ENCODE measurements at regions not wholly inside any gene's neighbourhood (a gene's known extent, or its start where the extent isn't known, plus 50 kb on each side); places are given as distances from the start of the nearest gene placed in this dataset.

- FAIRE-seq (no peak), DNase-seq (ENCODE audit: low read depth, low spot score) (no peak)
- no peak for TF ChIP-seq MYC (IDR thresholded peaks at IDR 0.05; ENCODE audit: low read depth, low read length)
- TF ChIP-seq MAX (IDR thresholded peaks at IDR 0.05; ENCODE audit: insufficient read depth, insufficient read length) = no peak
- no peak for TF ChIP-seq GATA2 (IDR thresholded peaks at IDR 0.05; ENCODE audit: insufficient read depth, insufficient read length, low read depth, low read length)
- no peak for TF ChIP-seq FOS (IDR thresholded peaks at IDR 0.05; ENCODE audit: borderline replicate concordance, insufficient read depth, low read length)
- no peak overlapping the region for H3K4me3 ChIP-seq (replicated peaks in 1 of 3; ENCODE audit: insufficient read depth in 1 of 3, low read depth in 1 of 3, low read length in 3 of 3)
- H3K9ac ChIP-seq (replicated peaks; ENCODE audit: extremely low read depth, insufficient read depth, low read length) = no peak overlapping the region
- ChIA-PET POLR2A (no interaction called here), CTCF (interaction anchor here (1.1 kb wide), 1 partner anchor 12 kb away, joined by 4 read pairs; no protein-coding TSS in a partner anchor)
- peaks cover 15% of the 10 kb centered on the region for H3K4me1 ChIP-seq (ENCODE audit: control insufficient read depth, extremely low read depth, insufficient read depth, low read length)
- H3K9me1 ChIP-seq (replicated peaks; ENCODE audit: control insufficient read depth, extremely low read depth, insufficient read depth, low read length) = no peaks in the 10 kb centered on the region
- no peak overlapping the region for H2AFZ ChIP-seq (ENCODE audit: low read depth, low read length)
- intact Hi-C loops (cut with micrococcal nuclease) (no loop called here), dilution Hi-C loops (cut with MboI; ENCODE audit: extremely low pct_ligation_motif_present, low sequenced_read_pairs) (no loop called here)
- no peaks in the 10 kb centered on the region for H3K27me3 ChIP-seq (ENCODE audit: control insufficient read depth in 2 of 2, insufficient read depth in 2 of 2, low read length in 2 of 2)
- no peak overlapping the region for H3K4me2 ChIP-seq (ENCODE audit: insufficient read depth, low read length)
- no peaks in the 10 kb centered on the region for H4K20me1 ChIP-seq (replicated peaks; ENCODE audit: control insufficient read depth, extremely low read depth, insufficient read depth, low read length)
- H3K27ac ChIP-seq (ENCODE audit: insufficient read depth, low read depth, low read length) = no peak overlapping the region
- no peaks in the 10 kb centered on the region for H3K9me3 ChIP-seq (replicated peaks; ENCODE audit: control insufficient read depth, insufficient read depth, low read length)
- no peaks in the 10 kb centered on the region for H3K79me2 ChIP-seq (ENCODE audit: control insufficient read depth, insufficient read depth, low read length)
- no TSS peak for BruUV-seq (replicated peaks)
- H3K36me3 ChIP-seq (ENCODE audit: control insufficient read depth in 2 of 2, extremely low read depth in 1 of 2, insufficient read depth in 2 of 2, low read length in 2 of 2) = no peaks in the 10 kb centered on the region
Measured at GRCh38 chr5:142530904-142531303, 155.0 kb downstream of the FGF1 start.

DNA sequence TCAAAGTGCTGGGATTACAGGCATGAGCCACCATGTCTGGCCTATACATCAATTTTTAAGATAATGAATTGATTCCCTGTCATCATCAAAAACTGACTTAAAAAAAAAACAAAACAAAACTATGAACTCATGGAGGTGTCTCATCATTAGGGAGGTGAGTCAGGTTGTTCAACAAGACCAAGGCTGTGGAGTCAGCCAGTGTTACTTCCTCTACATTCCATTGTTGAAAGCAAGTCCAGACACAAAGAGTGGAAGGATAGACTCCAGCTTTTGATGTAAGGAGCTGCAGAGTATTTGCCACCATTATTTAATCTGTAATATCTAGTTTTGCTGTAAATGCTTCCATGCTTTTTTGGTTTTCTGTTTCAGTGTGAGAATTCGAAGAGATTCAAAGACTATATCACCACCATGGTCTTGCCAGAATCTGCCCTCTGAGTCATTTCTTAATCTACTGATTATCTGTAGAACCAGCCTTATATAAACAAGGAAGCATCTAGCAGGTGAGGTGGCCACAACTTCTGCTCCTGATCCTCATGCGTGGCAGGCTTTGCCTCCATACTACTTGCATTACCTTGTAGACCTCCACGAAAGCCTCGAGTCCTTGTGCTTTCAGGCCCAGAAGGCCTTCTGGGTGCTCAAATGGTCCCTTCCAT is 156.1 kb downstream of the FGF1 start:
- Histone ChIP-seq H3K9me1 (replicated peaks; ENCODE audit: control insufficient read depth, extremely low read depth, insufficient read depth, low read length) (no peaks in the 10 kb centered on the region), H3K27ac (ENCODE audit: insufficient read depth, low read depth, low read length) (peak overlapping the region; percentile 69), H3K4me1 (ENCODE audit: control insufficient read depth, extremely low read depth, insufficient read depth, low read length) (peaks cover 15% of the 10 kb centered on the region), H3K4me2 (ENCODE audit: insufficient read depth, low read length) (peak overlapping the region; percentile 5), H3K9me3 (replicated peaks; ENCODE audit: control insufficient read depth, insufficient read depth, low read length) (no peaks in the 10 kb centered on the region), H2AFZ (ENCODE audit: low read depth, low read length) (no peak overlapping the region), H3K4me3 (replicated peaks in 1 of 3; ENCODE audit: insufficient read depth in 1 of 3, low read depth in 1 of 3, low read length in 3 of 3) (no peak overlapping the region), H3K27me3 (ENCODE audit: control insufficient read depth in 2 of 2, insufficient read depth in 2 of 2, low read length in 2 of 2) (no peaks in the 10 kb centered on the region), H4K20me1 (replicated peaks; ENCODE audit: control insufficient read depth, extremely low read depth, insufficient read depth, low read length) (no peaks in the 10 kb centered on the region), H3K36me3 (ENCODE audit: control insufficient read depth in 2 of 2, extremely low read depth in 1 of 2, insufficient read depth in 2 of 2, low read length in 2 of 2) (no peaks in the 10 kb centered on the region), H3K9ac (replicated peaks; ENCODE audit: extremely low read depth, insufficient read depth, low read length) (peak overlapping the region; percentile 25), H3K79me2 (ENCODE audit: control insufficient read depth, insufficient read depth, low read length) (no peaks in the 10 kb centered on the region)
- dilution Hi-C loops (cut with MboI; ENCODE audit: extremely low pct_ligation_motif_present, low sequenced_read_pairs) = no loop called here
- TSS peak; percentile 86 for BruUV-seq (replicated peaks)
- CTCF ChIA-PET = interaction anchor here (1.6 kb wide), 1 partner anchor 15 kb away, joined by 4 read pairs; no protein-coding TSS in a partner anchor
- POLR2A ChIA-PET = no interaction called here
- TF ChIP-seq MAX (IDR thresholded peaks at IDR 0.05; ENCODE audit: insufficient read depth, insufficient read length) = no peak
- TF ChIP-seq JUN (IDR thresholded peaks at IDR 0.05; ENCODE audit: borderline replicate concordance, insufficient read depth, insufficient read length, low read depth) = peak; percentile 78
- TF ChIP-seq CTCF (IDR thresholded peaks at IDR 0.05; ENCODE audit: extremely low read depth in 1 of 2, insufficient read depth in 1 of 2, low read depth in 1 of 2, low read length in 2 of 2) = no peak
- no peak for TF ChIP-seq POLR2A (IDR thresholded peaks at IDR 0.05; ENCODE audit: low read depth, low read length)
- TF ChIP-seq FOS (IDR thresholded peaks at IDR 0.05; ENCODE audit: borderline replicate concordance, insufficient read depth, low read length) = peak; percentile 91
- TF ChIP-seq EZH2 (IDR thresholded peaks at IDR 0.05; ENCODE audit: borderline replicate concordance, low read depth, low read length, severe bottlenecking) = no peak
- TF ChIP-seq POLR2AphosphoS5 (IDR thresholded peaks at IDR 0.05; ENCODE audit: insufficient read depth, low read depth, low read length) = peak; percentile 51
- peak; percentile 91 for TF ChIP-seq GATA2 (IDR thresholded peaks at IDR 0.05; ENCODE audit: insufficient read depth, insufficient read length, low read depth, low read length)
- no peak for TF ChIP-seq MYC (IDR thresholded peaks at IDR 0.05; ENCODE audit: low read depth, low read length)
- intact Hi-C loops (cut with micrococcal nuclease) = no loop called here
- DNase-seq (ENCODE audit: low read depth, low spot score) = peak; percentile 72
- peak; percentile 93 for FAIRE-seq
